HG02642 (cell line): ENCODE measurements at regions not wholly inside any gene's neighbourhood (a gene's known extent, or its start where the extent isn't known, plus 50 kb on each side); places are given as distances from the start of the nearest gene placed in this dataset.
"Not testable (repeated sequence)": the region's sequence is repeated elsewhere in the genome, so short reads cannot be mapped to it uniquely, and the experiment has no call there.

Source experiments
- ATAC-seq: cut with Tn5 transposase; IDR thresholded peaks from one replicate; pipeline ENCODE4 v1.9.1; 2021; ENCODE audit warnings: mild to moderate bottlenecking; ENCODE audit not compliant: unreplicated experiment, poor library complexity

DNA sequence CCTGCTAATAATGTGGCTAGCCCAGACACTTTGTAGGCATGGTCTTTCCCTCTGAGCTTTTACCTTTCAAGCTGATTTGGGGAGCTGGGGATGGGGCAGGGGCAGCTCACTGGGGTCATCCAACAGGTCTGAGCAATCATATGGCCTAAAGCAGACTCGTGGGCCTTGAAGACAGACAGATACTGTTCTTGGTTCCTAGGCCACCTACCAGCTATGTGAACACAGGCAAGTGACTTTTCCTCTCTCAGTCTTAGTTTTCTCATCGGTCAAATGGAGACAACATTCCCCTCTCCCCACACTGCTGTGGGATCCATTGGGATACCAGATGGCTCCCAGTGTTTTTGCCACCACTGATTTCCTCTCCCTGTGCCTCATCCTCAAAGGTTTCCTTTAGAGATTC, 181.8 kb downstream of the RRAGC start:
- no peak for ATAC-seq

DNA sequence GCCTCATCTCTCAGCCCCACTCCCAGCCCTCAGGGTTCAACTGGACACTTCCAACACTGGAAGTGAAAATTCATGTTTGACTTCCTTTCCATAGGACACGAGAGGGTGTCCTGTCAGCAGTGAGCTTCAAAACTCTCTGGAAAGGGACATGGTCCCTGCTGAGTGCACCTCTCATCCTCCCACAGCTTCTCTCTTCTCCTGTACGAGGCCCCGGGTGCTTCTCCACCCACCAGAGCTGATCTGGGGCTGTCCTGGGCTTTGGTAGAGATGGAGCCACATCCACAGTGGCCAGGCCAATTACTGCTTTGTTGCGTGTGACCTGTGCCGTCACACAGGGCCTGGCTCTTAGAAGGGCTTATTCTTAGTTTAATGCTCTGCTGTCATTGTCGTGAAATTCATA, 182.3 kb downstream of the RRAGC start:
- no peak for ATAC-seq

DNA sequence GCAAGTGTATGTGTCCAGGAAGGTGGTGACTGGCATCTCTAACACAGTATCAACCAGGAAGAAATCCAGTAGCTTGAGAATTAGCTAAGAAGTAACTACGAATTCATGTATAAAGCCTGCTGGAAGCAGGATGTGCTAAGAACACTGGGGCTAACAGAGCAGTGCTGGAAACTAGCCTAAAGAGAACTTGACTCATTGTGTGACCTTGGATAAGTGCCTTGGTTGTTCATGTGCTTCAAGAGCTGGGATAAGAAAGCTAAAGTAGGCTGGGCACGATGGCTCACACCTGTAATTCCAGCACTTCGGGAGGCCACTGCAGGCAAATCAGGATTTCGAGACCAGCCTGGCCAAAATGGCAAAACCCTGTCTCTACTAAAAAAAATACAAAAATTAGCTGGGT, 186.9 kb downstream of the RRAGC start:
- ATAC-seq: no peak

DNA sequence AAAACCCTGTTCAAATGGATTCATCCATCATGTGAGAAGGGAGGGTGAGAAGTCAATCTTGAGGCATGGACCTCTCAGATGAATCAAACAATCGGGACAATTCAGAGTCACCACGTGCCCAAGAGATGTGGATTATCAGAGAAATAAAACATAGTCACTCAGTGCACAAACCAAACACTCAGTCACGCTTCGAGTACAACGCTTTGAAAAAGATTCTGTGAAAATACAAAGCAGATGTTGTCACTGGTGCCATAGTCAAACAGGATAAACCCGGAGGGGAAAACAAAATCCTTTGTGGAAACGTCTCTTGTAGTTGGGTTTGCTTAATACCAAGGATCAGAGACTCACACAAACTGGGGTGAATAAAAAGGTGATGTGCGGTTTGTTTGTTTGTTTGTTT, 188.4 kb downstream of the RRAGC start:
- ATAC-seq: no peak

GRCh38 chr1:38670544-38671122, 188.9 kb downstream of the RRAGC start:
- ATAC-seq: no peak

GRCh38 chr1:38667626-38668025, 191.9 kb downstream of the RRAGC start:
- ATAC-seq: no peak

DNA sequence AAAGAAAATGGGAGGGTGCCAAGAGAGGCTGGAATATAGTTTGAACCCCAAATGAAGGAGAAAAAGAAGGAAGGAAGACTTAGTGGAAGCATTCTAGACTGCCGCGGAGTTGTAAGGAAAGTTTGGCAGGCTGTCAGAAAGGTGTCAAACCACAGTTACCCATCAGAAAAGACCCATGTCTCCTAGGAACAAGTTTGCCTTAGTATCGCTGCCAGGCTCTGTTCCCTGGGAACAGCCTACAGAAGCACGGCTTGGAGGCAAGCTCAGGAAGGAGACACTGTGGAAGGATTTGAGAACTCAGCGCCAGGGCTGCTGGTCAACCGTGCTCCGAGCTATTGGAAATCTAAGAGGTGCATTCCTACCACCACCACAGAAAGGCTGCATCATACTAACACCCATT, 197.4 kb downstream of the RRAGC start:
- no peak for ATAC-seq

DNA sequence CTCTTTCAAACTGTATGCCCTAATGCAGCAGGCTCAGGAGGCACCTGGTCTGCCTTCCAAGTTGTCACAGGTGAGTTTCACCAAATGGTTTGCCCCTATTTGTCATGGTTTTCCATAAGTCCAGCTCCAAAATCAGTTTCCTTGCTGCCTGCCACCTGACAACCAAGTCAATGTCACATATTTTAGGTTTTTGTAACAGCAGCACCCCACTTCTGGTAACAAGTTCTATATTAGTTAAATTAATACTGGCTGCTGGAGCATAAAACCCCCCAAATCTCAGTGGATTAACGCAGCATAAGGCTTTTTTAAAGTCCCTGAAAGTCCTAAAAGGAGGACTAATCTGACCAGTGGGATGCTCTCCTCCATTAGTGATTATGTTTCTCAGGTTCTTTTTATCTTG, 200.7 kb downstream of the RRAGC start:
- no peak for ATAC-seq

- no peak for ATAC-seq
Measured at GRCh38 chr1:38657873-38658272, 201.7 kb downstream of the RRAGC start.

GRCh38 chr1:38657207-38657840, 202.2 kb downstream of the RRAGC start:
- no peak for ATAC-seq

GRCh38 chr1:38656726-38657125, 202.8 kb downstream of the RRAGC start:
- ATAC-seq: no peak

DNA sequence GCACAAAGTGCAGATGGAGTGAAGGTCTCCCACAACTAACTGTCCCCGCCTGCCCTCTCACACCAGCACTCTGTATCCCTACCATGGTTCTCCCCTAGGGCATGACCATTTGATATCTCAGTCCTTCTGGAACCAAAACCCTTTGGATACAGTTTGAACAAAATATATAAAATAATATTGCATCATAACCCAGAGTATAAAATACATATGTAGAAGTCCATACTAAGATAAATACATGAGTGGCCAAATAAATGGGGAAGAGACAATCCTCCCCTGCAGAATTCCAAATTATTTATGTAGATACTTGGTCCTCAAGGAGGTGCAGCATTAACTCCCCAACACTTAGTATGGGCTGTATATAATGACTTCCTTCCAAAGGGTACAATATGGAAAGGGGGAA, 207.4 kb downstream of the RRAGC start:
- no peak for ATAC-seq

DNA sequence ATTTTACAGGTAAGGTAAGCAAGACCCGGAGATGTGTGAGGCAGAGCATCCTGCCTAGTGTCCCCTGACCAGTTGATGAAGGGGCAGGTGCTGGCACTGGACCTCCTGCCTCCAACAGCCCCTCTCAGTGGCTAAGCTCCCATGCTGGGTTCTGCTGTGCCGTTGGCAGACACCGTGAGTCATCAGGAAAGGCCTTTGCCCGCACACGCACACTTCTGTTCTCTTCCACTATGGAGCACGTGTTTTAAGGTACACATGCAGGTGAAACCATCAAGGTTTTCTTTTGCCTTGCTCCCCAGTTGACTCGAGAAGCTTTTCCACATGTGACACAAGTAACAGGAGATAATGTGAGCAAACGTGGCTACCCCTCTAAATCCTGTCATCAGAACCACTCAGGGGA, 207.9 kb downstream of the RRAGC start:
- ATAC-seq: no peak

GRCh38 chr1:38648417-38648816, 211.2 kb downstream of the RRAGC start:
- ATAC-seq: no peak

DNA sequence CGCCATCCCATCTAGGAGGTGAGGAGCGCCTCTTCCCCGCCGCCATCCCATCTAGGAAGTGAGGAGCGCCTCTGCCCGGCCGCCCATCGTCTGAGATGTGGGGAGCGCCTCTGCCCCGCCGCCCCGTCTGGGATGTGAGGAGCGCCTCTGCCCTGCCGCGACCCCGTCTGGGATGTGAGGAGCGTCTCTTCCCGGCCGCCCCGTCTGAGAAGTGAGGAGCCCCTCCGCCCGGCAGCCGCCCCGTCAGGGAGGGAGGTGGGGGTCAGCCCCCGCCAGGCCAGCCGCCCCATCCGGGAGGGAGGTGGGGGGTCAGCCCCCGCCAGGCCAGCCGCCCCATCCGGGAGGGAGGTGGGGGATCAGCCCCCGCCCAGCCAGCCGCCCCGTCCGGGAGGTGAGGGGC, 212.2 kb downstream of the RRAGC start:
- ATAC-seq: not testable (repeated sequence)

DNA sequence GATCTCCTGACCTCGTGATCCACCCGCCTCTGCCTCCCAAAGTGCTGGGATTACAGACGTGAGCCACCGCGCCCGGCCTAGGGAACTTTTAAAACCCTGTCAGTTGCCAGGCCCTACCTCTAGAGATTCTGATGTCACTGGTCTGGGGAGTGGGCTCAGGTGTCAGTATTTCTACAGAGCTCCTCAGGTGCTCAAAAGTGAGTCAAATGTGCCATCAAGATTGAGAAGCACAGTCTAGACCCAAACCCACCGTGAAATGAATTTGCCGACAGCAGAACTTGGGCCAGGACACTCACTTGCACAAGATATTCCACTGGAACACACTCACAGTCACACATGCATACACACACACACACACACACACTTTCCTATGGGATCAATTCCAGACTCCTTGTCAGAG, 215.5 kb downstream of the RRAGC start:
- ATAC-seq: no peak

- no peak for ATAC-seq
Measured at GRCh38 chr1:38641661-38642060, 217.9 kb downstream of the RRAGC start.

- ATAC-seq: no peak
Measured at GRCh38 chr1:38640371-38640770, 219.2 kb downstream of the RRAGC start.

DNA sequence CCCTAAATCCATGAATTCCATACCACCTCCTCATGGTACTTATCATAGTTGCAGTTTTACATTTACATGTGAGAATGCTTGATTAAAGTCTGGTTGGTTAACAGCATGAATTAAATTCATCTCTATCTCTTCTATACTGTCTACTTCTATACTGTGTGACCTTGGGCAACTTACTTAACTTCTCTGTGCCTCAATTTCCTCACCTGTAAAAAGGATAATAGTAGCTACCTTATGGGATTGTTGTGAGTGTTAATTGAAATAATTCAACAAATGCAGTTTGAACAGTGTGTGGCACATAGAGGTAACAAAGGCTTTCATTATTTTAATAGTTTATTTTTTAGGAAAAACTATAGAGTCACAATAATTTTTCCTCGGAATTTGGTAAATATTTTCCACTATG, 231.3 kb downstream of the RRAGC start:
- ATAC-seq: no peak

DNA sequence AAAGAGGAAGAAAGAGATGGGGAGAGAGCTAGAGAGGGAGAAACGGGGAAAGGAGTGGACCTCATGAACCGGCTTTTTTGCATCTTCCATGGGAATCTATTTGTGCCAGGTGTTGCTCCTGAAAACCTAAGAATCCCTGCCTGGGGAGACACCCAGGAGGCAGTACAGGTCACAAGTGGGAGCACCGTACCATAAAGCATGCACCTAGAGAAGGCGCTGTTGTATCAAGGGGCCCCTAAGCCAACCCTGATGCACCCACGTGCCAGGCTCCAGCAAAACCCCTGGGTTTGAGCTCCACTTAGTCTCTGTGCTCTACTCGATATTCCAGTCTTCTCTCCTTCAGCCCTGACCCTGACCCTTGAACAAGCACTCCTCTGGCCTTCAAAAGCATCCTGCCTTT, 233.6 kb downstream of the RRAGC start:
- ATAC-seq: no peak

- ATAC-seq: no peak
Measured at GRCh38 chr1:38624336-38625039, 235.1 kb downstream of the RRAGC start.

DNA sequence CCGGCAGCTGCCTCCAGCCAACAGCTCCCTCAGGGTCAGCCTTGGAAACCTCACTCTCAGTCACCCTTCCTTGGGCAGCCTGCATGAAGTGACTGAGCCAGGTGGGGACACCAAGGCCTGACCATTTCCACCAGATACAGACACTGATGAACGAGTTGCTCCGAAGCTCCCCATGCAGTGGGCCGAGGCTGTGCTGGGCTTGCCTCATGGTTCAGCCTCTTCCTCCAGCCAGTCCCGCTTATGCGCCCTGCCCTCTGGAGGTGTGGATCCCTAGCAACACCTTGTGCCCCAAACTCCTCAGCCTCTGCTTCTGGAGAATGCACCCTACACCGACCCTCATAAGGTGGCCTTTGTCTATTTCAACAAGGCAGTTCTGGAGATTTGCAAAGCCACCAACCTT, 236.0 kb downstream of the RRAGC start:
- no peak for ATAC-seq
